ENCODE measurements at regions not wholly inside any gene's neighbourhood (a gene's known extent, or its start where the extent isn't known, plus 50 kb on each side); places are given as distances from the start of the nearest gene placed in this dataset.
"Not testable (repeated sequence)": the region's sequence is repeated elsewhere in the genome, so short reads cannot be mapped to it uniquely, and the experiment has no call there.

GRCh38 chr3:71962561-71963240 lies 177.8 kb upstream of the PROK2 start:
- intact Hi-C loops (cut with micrococcal nuclease): no loop called here

GRCh38 chr3:71961891-71962290 lies 176.9 kb upstream of the PROK2 start:
- intact Hi-C loops (cut with micrococcal nuclease): no loop called here

DNA sequence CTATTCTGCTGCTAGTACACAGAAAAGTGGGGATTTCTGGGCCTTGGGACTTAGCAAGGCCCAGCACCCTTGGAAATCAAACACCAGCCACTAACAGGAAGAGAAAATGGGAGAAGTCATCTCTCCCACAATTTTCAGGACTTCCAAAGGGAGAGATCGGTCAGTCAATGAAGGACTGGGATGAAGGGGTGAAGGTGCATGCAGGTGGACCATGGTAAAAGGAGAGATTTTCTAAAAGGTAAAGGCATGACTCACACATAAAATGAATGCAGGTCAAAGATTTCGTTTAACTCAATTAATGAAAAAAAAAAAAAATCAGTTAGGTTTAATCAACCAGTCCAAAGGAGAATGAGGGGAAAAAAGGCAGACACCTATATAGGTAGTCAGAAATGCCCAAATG lies 176.4 kb upstream of the PROK2 start:
- intact Hi-C loops (cut with micrococcal nuclease): no loop called here

DNA sequence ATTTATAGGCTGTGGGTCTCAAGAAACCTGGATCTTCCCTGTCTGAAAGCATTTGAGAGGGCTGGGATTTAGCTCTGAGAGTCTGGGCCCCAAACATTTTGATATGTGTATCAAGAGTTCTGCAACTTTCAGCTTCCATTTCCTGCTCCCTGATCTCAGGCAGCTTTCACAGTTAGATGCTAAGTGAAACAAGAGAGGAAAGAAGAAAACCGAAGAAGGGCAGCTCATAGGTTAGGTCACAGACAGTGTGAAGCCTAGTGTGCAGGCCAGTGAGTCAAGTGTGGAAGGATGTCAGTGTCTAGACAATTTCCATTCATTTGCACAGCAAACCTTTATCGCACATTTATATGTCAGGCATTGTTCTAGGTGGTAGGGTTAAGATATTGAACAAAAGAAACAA lies 173.6 kb upstream of the PROK2 start:
- intact Hi-C loops (cut with micrococcal nuclease): loop anchor here (2.0 to 10.0 kb wide), 2 partner anchors 26 to 676 kb away; no protein-coding TSS in a partner anchor

- intact Hi-C loops (cut with micrococcal nuclease): loop anchor here (10.0 kb wide), 1 partner anchor 678 kb away; no protein-coding TSS in a partner anchor
Observed at GRCh38 chr3:71956716-71957115, 171.8 kb upstream of the PROK2 start.

- intact Hi-C loops (cut with micrococcal nuclease): loop anchor here (10.0 kb wide), 1 partner anchor 679 kb away; no protein-coding TSS in a partner anchor
Observed at GRCh38 chr3:71956069-71956340, 171.1 kb upstream of the PROK2 start.

DNA sequence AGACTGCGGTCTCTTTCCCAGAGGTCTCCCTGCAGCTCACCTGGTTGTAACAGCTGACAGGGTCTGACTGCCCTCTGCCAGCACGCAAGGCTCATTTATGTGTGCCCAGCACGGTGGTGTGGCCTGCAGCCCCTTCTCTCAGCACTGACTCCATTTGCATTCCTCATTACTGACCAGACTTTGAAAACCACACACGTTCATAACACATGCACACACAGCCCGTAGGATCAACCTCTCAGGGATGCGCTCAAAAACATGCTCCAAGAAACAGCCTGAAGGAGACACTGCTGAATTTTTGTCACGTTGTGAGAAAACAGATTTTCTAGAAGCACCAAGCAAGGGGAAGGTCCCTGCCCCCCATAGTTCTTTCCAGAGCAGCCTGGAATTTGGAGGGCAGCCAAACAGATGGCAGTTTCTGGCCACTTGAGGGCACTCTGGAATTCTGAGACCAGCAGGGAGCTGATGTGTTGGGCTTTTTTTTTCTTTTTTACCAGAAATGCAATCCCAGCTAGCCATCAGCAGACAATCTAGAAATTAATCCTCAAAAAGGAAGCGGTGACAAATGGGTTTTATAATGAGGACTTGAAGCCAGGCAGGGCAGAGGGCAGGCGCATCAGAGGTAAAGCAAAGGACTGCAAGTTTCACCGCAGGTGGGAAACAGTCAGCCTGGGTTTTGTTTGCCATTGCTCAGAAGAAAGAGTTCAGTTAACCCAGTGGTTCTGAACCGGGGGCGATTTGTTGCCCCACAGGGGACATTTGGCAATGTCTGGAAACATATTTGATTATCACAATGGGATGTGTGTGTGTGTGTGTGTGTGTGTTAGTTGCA lies 170.5 kb upstream of the PROK2 start:
- intact Hi-C loops (cut with micrococcal nuclease): loop anchor here (1.0 to 10.0 kb wide), 2 partner anchors 679 to 867 kb away; no protein-coding TSS in a partner anchor

- intact Hi-C loops (cut with micrococcal nuclease): loop anchor here (10.0 kb wide), 1 partner anchor 683 kb away; no protein-coding TSS in a partner anchor
Observed at GRCh38 chr3:71951842-71952241, 166.9 kb upstream of the PROK2 start.

DNA sequence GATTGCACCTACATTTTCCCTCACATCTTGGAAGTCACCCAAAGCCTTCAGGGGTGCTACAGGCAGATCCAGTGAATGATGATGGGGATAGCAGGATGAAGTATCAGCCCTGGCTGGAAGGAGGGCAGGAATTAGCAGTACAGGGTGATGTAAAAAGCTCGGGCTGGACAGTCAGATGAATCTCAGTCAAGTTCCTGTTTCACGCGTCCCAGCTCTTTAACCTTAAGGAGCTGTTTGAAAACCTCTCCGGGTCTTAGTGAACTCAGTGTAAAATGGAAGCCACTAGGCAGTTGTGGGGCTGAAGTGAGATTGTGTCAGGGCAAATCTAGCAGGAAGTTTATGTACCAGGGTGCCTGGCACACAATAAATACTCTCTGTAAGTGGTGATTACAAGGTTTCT lies 166.4 kb upstream of the PROK2 start:
- intact Hi-C loops (cut with micrococcal nuclease): loop anchor here (10.0 kb wide), 1 partner anchor 683 kb away; no protein-coding TSS in a partner anchor

DNA sequence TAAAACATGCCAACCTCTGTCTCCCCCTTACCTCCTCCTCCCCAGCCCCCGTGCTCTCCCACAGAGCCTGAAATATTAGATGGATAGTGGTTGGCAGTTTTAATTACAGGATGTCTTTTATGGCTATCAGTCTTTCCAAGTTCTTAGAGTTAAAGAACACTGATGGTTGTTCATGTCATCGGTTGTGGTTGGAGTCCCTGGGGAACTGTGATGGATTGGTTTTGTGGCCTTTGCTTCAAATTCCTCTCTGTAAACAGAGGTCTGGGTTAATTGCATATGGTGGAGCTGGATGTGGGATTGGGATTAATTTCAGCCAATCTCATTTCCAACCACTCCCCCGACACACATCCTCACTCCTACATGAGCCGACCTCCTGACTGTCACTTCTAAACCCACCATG lies 164.5 kb upstream of the PROK2 start:
- intact Hi-C loops (cut with micrococcal nuclease): no loop called here

DNA sequence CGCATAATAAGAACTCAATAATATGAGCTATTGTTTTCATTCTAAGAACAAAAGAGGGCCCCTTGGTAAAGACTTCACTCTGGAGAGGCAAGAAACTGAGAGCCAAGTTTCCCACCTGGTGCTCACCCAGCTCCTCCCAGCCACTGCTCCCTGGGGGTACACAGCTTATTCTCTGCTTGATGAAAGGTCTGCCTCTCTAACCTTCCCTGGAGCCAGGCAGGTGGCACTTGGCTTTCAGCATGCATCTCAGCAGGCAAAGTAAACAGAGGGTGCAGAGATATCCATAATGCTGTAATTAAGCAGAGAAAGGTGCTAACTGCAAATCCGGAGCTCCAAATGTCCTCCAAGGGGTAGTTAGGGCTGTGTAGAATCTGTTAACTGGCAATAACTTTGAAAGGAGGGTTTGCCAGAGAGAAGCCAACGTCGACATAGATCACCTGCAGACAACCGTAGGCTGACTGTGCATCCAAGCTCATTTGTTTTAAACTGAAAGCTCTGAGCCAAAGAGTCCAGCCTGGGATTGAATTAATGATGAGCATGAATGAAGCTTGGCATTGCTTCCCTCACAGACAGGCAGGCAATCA lies 159.6 kb upstream of the PROK2 start:
- intact Hi-C loops (cut with micrococcal nuclease): no loop called here

- intact Hi-C loops (cut with micrococcal nuclease): no loop called here
Observed at GRCh38 chr3:71942432-71943187, 157.7 kb upstream of the PROK2 start.

DNA sequence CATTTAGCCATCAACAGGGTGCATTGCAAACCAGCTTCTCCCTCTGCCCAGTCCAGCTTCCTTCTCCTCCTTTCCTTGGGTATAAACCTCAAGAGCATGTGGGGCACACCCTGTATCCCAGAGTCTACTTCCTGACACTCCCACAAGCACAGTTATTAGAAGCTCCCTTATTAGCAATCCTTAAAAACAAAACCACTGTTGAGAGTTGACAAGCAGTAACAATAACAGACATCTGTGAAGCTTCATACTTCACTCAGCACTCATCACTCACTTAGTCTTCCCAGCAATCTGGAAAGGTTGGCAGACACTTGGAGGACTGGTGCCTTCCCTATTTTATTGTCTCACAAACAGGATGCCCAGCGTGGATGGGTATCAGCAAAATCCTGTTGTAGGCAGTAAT lies 155.5 kb upstream of the PROK2 start:
- intact Hi-C loops (cut with micrococcal nuclease): no loop called here

GRCh38 chr3:71938081-71938480 lies 153.1 kb upstream of the PROK2 start:
- intact Hi-C loops (cut with micrococcal nuclease): not testable (repeated sequence)

- intact Hi-C loops (cut with micrococcal nuclease): no loop called here
Observed at GRCh38 chr3:71936681-71937080, 151.7 kb upstream of the PROK2 start.

- intact Hi-C loops (cut with micrococcal nuclease): loop anchor here (5.0 kb wide), 2 partner anchors 222 to 333 kb away; no protein-coding TSS in a partner anchor
Observed at GRCh38 chr3:71934520-71935270, 149.7 kb upstream of the PROK2 start.

- intact Hi-C loops (cut with micrococcal nuclease): loop anchor here (5.0 kb wide), 2 partner anchors 220 to 335 kb away; no protein-coding TSS in a partner anchor
Observed at GRCh38 chr3:71931922-71932321, 147.0 kb upstream of the PROK2 start.

DNA sequence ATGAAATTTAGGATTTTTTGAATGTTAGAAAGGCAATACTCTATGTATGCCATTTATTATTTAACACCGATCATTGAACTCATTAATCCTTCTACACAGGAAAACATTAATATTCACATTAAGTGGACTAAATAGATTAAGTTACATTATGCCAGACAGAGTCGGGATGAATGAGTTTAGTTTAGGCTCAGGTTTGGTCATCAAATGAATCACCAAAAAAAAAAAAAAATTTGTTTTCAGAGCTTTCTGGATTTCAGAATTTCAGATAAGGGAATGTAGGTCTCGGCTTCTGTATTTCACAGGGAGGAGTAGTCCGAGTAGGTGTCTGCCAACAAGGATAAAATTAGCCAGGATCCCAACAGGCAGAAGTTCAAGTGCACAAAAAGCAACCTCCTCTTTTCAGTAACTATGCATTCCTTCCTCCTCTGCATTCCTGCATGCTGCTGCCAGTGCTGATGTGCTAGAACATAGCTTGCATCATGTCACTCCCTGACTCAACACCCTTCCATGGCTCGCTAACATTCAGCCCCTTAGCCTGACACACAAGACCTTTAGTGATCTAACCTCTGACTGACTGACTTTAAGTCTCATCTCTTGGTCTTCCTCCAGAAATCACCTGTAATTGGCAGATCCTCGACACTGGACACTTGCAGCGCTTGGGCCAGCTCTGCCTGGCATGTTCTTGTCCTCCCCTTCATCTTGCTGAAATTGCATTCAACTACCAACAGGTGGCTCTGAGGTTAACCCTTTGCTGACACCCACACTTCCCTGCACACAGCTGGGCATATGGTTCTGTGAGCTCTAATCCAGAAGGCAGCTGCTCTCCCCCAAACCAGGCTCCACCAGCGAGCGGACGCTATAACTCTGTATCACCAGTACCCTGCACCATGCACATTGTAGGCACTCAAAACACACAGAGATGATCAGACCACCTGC lies 145.4 kb upstream of the PROK2 start:
- intact Hi-C loops (cut with micrococcal nuclease): loop anchor here (1.0 to 5.0 kb wide), 3 partner anchors 218 to 892 kb away; no protein-coding TSS in a partner anchor

DNA sequence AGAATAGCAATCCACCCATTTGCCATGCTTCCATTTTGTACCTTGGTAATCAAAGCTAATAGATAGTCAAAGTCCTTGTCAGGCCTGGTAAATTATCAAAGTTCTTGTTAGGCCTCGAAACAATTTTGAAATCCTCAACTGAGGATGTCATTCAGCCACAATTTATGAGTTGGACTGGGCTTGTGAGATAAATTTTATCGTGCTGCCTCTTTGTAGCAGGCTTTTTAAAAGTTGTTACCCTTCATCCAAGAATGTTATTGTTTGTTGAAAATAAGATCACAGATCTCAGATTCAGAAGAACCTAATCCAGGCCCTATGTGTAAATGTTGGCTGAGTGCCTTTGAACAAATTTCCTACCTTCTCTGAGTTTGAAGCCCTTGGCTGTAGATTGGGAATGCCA lies 143.3 kb upstream of the PROK2 start:
- intact Hi-C loops (cut with micrococcal nuclease): no loop called here

Measured in T-helper 1 cell treated with Interleukin-12 subunit alpha and Interleukin-12 subunit beta and Interleukin-4 antibody, amounts not matched to agents 30 ng/mL and 1 ng/mL, for 36 hours (primary cell).